AG04450 (cell line): ENCODE measurements at regions not wholly inside any gene's neighbourhood (a gene's known extent, or its start where the extent isn't known, plus 50 kb on each side); places are given as distances from the start of the nearest gene placed in this dataset.

ENCODE experiments used
- CTCF ChIA-PET: fragments of 300-600, 350-600 bp; formaldehyde crosslinking; extraction: SDS; loops from one replicate; lab custom pipeline; 2022; ENCODE audit warnings: antibody characterized with exemption, inconsistent platforms; lab: Charles Lee
- POLR2A ChIA-PET: fragments of 350-600 bp; formaldehyde crosslinking; extraction: SDS; loops from one replicate; lab custom pipeline; 2021; ENCODE audit warnings: antibody characterized with exemption, inconsistent platforms; lab: Yijun Ruan, JAX
- DNase-seq: peaks from one replicate; pipeline ENCODE4 v3.0.0-alpha.2; 2011; ENCODE audit warnings: low read depth, low spot score
- H3K27ac ChIP-seq: one replicate; pipeline ENCODE4 v1.5.1; 2012; ENCODE audit warnings: low read depth, low read length, control low read depth
- H3K27me3 ChIP-seq: one replicate; pipeline ENCODE4 v1.6.0; 2012; ENCODE audit warnings: low read length; ENCODE audit not compliant: control insufficient read depth, insufficient read depth
- H3K4me3 ChIP-seq: 2 replicates; pipeline ENCODE4 v1.5.1; 2011; ENCODE audit warnings: mild to moderate bottlenecking, low read depth, low read length, control low read depth
- H3K9me3 ChIP-seq: 2 replicates; pipeline ENCODE4 v1.5.1; 2012; ENCODE audit warnings: low read length; ENCODE audit not compliant: control insufficient read depth, insufficient read depth
- CTCF ChIP-seq: IDR thresholded peaks from 2 replicates; pipeline ENCODE4 v1.5.1; 2011; ENCODE audit warnings: low read depth, low read length, control low read depth, inconsistent platforms

- no peaks in the 10 kb centered on the region for H3K27me3 ChIP-seq
- ChIA-PET CTCF (no interaction called here), POLR2A (no interaction called here)
- no peaks in the 10 kb centered on the region for H3K9me3 ChIP-seq
- no peak for TF ChIP-seq CTCF
- H3K27ac ChIP-seq = no peak overlapping the region
- no peak for DNase-seq
- H3K4me3 ChIP-seq = no peak overlapping the region
Measured at GRCh38 chr3:74410276-74410941, 204.1 kb downstream of the CNTN3 start.

- no peak overlapping the region for H3K27ac ChIP-seq
- no peak overlapping the region for H3K4me3 ChIP-seq
- CTCF ChIA-PET = interaction anchor here (0.7 kb wide), 1 partner anchor 12 kb away, joined by 3 read pairs; no protein-coding TSS in a partner anchor
- H3K9me3 ChIP-seq = no peaks in the 10 kb centered on the region
- POLR2A ChIA-PET = no interaction called here
- TF ChIP-seq CTCF = no peak
- no peak for DNase-seq
- H3K27me3 ChIP-seq = no peaks in the 10 kb centered on the region
Measured at GRCh38 chr3:74409066-74409465, 205.4 kb downstream of the CNTN3 start.

- TF ChIP-seq CTCF = no peak
- H3K9me3 ChIP-seq = no peaks in the 10 kb centered on the region
- ChIA-PET CTCF (no interaction called here), POLR2A (no interaction called here)
- no peaks in the 10 kb centered on the region for H3K27me3 ChIP-seq
- H3K27ac ChIP-seq = no peak overlapping the region
- no peak for DNase-seq
- H3K4me3 ChIP-seq = no peak overlapping the region
Measured at GRCh38 chr3:74403307-74403706, 211.2 kb downstream of the CNTN3 start.

GRCh38 chr3:74402821-74403220 lies 211.6 kb downstream of the CNTN3 start:
- ChIA-PET CTCF (no interaction called here), POLR2A (no interaction called here)
- Histone ChIP-seq H3K4me3 (no peak overlapping the region), H3K27me3 (no peaks in the 10 kb centered on the region), H3K9me3 (no peaks in the 10 kb centered on the region), H3K27ac (no peak overlapping the region)
- DNase-seq = no peak
- TF ChIP-seq CTCF = no peak

GRCh38 chr3:74393426-74393825 lies 221.0 kb downstream of the CNTN3 start:
- H3K4me3 ChIP-seq = no peak overlapping the region
- DNase-seq = no peak
- TF ChIP-seq CTCF = no peak
- ChIA-PET CTCF (no interaction called here), POLR2A (no interaction called here)
- H3K27me3 ChIP-seq = no peaks in the 10 kb centered on the region
- H3K27ac ChIP-seq = no peak overlapping the region
- no peaks in the 10 kb centered on the region for H3K9me3 ChIP-seq
